SU-DHL-6 (cell line): ENCODE measurements at regions not wholly inside any gene's neighbourhood (a gene's known extent, or its start where the extent isn't known, plus 50 kb on each side); places are given as distances from the start of the nearest gene placed in this dataset.

ENCODE experiments used
- H2AFZ ChIP-seq: fragments of 200-600 bp; sonication (generic); 2 replicates; pipeline ENCODE4 v1.6.1; 2014; ENCODE audit warnings: low read depth, mild to moderate bottlenecking, moderate library complexity, mixed read lengths, antibody characterized with exemption, low read length; ENCODE audit not compliant: severe bottlenecking
- H3F3A ChIP-seq: fragments of 200-600 bp; shearing (Covaris generic); 2 replicates; pipeline ENCODE4 v1.6.0; 2016; ENCODE audit warnings: antibody characterized with exemption, mild to moderate bottlenecking; ENCODE audit not compliant: insufficient read depth
- H3K27ac ChIP-seq: fragments of 200-600 bp; sonication (generic); 2 replicates; pipeline ENCODE4 v1.5.1; 2016; ENCODE audit warnings: low read depth, mild to moderate bottlenecking, low read length, moderate library complexity, mixed read lengths
- H3K27me3 ChIP-seq: fragments of 200-600 bp; sonication (generic), shearing (Covaris generic); 2 replicates; pipeline ENCODE4 v1.6.0; 2014; ENCODE audit warnings: mild to moderate bottlenecking, low read length
- H3K36me3 ChIP-seq: fragments of 200-600 bp; sonication (generic); 2 replicates; pipeline ENCODE4 v1.6.1; 2014; ENCODE audit warnings: mild to moderate bottlenecking, low read length, mixed read lengths
- H3K4me2 ChIP-seq: fragments of 300-600, 200-600 bp; shearing (Covaris generic), sonication (generic); 2 replicates; pipeline ENCODE4 v1.6.0; 2014; ENCODE audit warnings: low read length, low read depth, mild to moderate bottlenecking; ENCODE audit not compliant: poor library complexity, severe bottlenecking
- H3K4me3 ChIP-seq: fragments of 200-600 bp; sonication (generic); 2 replicates; pipeline ENCODE4 v1.5.1; 2014; ENCODE audit warnings: antibody characterized with exemption, low read length, mild to moderate bottlenecking, mixed read lengths; ENCODE audit not compliant: insufficient read depth, poor library complexity, severe bottlenecking
- H3K79me2 ChIP-seq: fragments of 200-600 bp; sonication (generic); 2 replicates; pipeline ENCODE4 v1.6.1; 2014; ENCODE audit warnings: mild to moderate bottlenecking, low read length, moderate library complexity; ENCODE audit not compliant: insufficient read depth
- H3K9ac ChIP-seq: fragments of 200-600 bp; sonication (generic); 2 replicates; pipeline ENCODE4 v1.7.0; 2014; ENCODE audit warnings: mild to moderate bottlenecking, low read length
- H3K9me2 ChIP-seq: fragments of 200-600 bp; sonication (generic); replicated peaks from 2 replicates; pipeline ENCODE4 v1.6.1; 2014; ENCODE audit warnings: low read length; ENCODE audit not compliant: insufficient read depth
- H3K9me3 ChIP-seq: fragments of 200-600 bp; sonication (generic); 2 replicates; pipeline ENCODE4 v1.6.1; 2014; ENCODE audit warnings: low read length, mixed read lengths; ENCODE audit not compliant: insufficient read depth
- H4K20me1 ChIP-seq: fragments of 200-600 bp; sonication (generic); 2 replicates; pipeline ENCODE4 v1.6.1; 2014; ENCODE audit warnings: low read depth, mild to moderate bottlenecking, antibody characterized with exemption, low read length, moderate library complexity, mixed read lengths
- EZH2phosphoT487 ChIP-seq: fragments of 200-600 bp; sonication (generic), shearing (Covaris generic); conservative IDR thresholded peaks from 2 replicates; pipeline ENCODE4 v1.6.1; 2018; ENCODE audit warnings: mild to moderate bottlenecking, antibody characterized with exemption, low read length, moderate library complexity, mixed read lengths
- TF ChIP-seq, protein P1 (sequence below): fragments of 200-600 bp; sonication (generic); IDR thresholded peaks from one replicate; pipeline ENCODE4 v1.5.1; 2017; ENCODE audit warnings: antibody characterized with exemption, mild to moderate bottlenecking, low read length, moderate library complexity; ENCODE audit not compliant: insufficient read depth, poor library complexity, severe bottlenecking

DNA sequence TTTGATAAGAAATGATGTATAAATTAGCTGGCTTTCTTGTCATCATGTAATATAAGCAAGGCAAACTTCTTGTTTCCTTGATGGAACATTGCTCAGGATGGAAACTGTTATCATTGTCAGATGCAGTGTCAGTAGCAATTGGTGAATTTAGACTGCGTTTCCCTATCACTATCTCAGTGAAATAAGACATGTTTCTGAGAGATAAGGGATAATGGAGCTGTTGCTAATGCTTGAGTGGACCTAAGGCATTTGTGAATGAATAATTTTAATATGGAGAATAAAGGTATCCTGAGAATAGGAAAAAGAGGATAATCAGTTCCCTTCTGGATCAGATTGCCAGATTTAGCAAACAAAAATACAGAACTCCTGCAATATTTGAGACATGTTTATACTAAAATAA lies 160.9 kb downstream of the HLX start:
- Histone ChIP-seq H3K27me3 (no peaks in the 10 kb centered on the region), H3K79me2 (no peaks in the 10 kb centered on the region), H3K4me2 (no peak overlapping the region), H3K9ac (no peak overlapping the region), H3K27ac (no peak overlapping the region), H4K20me1 (no peaks in the 10 kb centered on the region), H3K9me2 (no peaks in the 10 kb centered on the region; the same call in 1 of the 2 replicates), H2AFZ (no peak overlapping the region), H3K36me3 (no peaks in the 10 kb centered on the region), H3K4me3 (no peak overlapping the region), H3F3A (no peaks in the 10 kb centered on the region), H3K9me3 (no peaks in the 10 kb centered on the region)
- TF ChIP-seq, protein P1, sequence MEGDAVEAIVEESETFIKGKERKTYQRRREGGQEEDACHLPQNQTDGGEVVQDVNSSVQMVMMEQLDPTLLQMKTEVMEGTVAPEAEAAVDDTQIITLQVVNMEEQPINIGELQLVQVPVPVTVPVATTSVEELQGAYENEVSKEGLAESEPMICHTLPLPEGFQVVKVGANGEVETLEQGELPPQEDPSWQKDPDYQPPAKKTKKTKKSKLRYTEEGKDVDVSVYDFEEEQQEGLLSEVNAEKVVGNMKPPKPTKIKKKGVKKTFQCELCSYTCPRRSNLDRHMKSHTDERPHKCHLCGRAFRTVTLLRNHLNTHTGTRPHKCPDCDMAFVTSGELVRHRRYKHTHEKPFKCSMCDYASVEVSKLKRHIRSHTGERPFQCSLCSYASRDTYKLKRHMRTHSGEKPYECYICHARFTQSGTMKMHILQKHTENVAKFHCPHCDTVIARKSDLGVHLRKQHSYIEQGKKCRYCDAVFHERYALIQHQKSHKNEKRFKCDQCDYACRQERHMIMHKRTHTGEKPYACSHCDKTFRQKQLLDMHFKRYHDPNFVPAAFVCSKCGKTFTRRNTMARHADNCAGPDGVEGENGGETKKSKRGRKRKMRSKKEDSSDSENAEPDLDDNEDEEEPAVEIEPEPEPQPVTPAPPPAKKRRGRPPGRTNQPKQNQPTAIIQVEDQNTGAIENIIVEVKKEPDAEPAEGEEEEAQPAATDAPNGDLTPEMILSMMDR: no peak
- no peak for TF ChIP-seq EZH2phosphoT487

DNA sequence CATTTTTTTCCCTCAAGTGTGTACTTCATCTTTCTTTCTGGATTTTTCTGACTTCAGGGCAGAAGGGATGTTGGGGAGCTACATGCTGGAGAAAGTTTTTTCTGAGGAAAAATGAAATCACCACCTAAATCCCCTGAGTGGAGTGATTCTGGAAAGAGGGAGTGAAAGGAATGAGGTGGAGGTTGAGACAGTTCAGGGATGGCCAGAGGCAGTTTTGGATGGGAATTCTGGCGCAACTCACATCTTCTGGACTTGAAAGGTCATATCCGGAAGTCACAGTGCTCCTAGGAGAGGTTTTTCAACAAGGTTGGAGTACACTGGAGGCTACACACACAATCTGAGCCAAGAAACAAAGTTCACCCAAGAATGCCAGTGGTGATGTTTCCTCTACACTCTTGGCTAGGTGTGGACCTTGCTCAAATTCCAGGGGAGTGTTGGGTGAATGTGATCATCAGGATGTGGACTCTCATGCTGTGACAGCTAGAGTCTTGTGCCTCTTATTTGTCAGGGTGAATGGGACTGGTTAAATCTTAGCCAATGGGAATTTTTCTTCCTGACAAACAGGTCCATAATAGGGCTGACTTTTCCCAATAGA lies 161.5 kb downstream of the HLX start:
- Histone ChIP-seq H4K20me1 (no peaks in the 10 kb centered on the region), H3K4me2 (no peak overlapping the region), H3K27me3 (no peaks in the 10 kb centered on the region), H3K4me3 (no peak overlapping the region), H3K9me2 (no peaks in the 10 kb centered on the region; the same call in 1 of the 2 replicates), H3K79me2 (no peaks in the 10 kb centered on the region), H2AFZ (no peak overlapping the region), H3F3A (no peaks in the 10 kb centered on the region), H3K36me3 (no peaks in the 10 kb centered on the region), H3K9me3 (no peaks in the 10 kb centered on the region), H3K9ac (no peak overlapping the region), H3K27ac (no peak overlapping the region)
- TF ChIP-seq, protein P1: no peak
- no peak for TF ChIP-seq EZH2phosphoT487

DNA sequence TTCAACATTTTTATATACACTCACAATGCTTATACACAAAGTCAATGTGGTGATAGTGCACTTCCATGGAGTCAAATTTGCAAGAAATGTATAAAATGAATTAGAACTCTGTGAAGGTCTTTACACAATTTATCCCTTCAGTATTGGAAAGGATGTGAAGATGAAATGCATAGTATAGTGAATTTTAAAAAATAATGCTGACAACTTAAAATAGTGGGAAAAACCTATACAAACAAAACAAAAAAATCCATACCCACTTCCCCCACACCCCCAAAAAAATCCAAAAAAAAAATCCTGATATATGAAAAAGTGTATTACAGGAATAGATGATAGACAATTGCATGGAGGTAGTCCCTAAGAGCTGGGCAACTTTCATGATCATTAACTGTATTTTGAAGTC lies 165.3 kb downstream of the HLX start:
- Histone ChIP-seq H3K79me2 (no peaks in the 10 kb centered on the region), H3K4me2 (no peak overlapping the region), H3K9me3 (no peaks in the 10 kb centered on the region), H3K36me3 (no peaks in the 10 kb centered on the region), H3K9ac (no peak overlapping the region), H3K9me2 (no peaks in the 10 kb centered on the region), H3K27ac (no peak overlapping the region), H2AFZ (no peak overlapping the region), H3K27me3 (no peaks in the 10 kb centered on the region), H3F3A (no peaks in the 10 kb centered on the region), H4K20me1 (no peaks in the 10 kb centered on the region), H3K4me3 (no peak overlapping the region)
- no peak for TF ChIP-seq EZH2phosphoT487

DNA sequence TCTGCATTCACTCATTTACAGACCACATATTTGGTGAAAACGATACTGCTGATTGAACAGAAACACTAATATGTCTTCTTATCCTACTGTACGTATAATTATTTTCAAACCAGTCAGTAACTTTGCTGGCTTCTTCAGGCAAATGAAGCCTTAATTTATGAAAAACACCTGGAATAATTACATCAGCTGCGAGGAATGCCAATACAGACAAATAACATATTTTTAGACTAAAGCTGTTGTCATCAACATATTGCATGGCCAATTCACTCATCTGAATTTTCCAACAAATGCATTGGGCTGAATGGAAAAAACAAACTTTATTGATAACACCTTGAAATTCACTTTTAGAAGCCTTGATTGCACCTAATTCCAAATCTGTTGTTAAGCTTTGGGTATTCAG lies 165.9 kb downstream of the HLX start:
- H3K4me2 ChIP-seq: no peak overlapping the region
- no peaks in the 10 kb centered on the region for H3K9me2 ChIP-seq
- H3K9ac ChIP-seq: no peak overlapping the region
- H3F3A ChIP-seq: no peaks in the 10 kb centered on the region
- no peaks in the 10 kb centered on the region for H3K27me3 ChIP-seq
- H3K79me2 ChIP-seq: no peaks in the 10 kb centered on the region
- no peaks in the 10 kb centered on the region for H3K9me3 ChIP-seq
- H3K4me3 ChIP-seq: no peak overlapping the region
- H4K20me1 ChIP-seq: no peaks in the 10 kb centered on the region
- H3K27ac ChIP-seq: no peak overlapping the region
- H2AFZ ChIP-seq: no peak overlapping the region
- TF ChIP-seq, protein P1: no peak
- TF ChIP-seq EZH2phosphoT487: no peak
- H3K36me3 ChIP-seq: no peaks in the 10 kb centered on the region
